ENCODE measurements at regions not wholly inside any gene's neighbourhood (a gene's known extent, or its start where the extent isn't known, plus 50 kb on each side); places are given as distances from the start of the nearest gene placed in this dataset.

DNA sequence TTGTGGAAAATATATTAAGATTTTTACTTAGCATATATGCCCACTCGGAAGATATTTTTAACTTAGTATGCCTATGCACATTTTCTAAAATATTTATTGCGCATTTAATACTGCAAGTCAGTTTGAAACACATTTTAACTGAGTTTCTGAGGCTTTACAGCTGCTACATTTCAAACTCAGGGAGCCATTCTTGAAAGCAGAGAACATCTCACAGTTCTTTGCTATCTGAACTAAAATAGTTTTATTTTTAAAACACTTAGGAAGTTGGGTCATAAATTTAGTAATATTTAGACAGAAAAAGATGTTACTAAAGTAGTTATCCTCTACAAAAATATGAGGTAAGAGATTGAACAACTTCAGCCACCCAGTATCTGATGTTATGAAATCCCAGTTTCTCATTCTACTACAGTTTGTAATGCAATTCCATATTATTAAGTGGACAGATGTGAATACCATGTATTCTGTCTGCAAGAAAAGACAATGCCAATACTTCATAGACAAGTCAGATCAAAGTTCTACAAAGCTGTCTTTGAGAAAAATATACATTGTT, 409.9 kb upstream of the EDIL3 start:
- Histone ChIP-seq H3K27me3 (ENCODE audit: insufficient read depth, low read depth, low read length) (no peaks in the 10 kb centered on the region), H3F3A (ENCODE audit: insufficient read depth, low read length, poor library complexity, severe bottlenecking) (no peaks in the 10 kb centered on the region), H3K9ac (ENCODE audit: low read length) (no peak overlapping the region), H4K20me1 (ENCODE audit: insufficient read depth) (no peaks in the 10 kb centered on the region), H3K9me3 (ENCODE audit: low read length) (no peaks in the 10 kb centered on the region), H3K79me2 (replicated peaks; ENCODE audit: insufficient read depth, low read length) (no peaks in the 10 kb centered on the region), H3K27ac (ENCODE audit: low read length) (no peak overlapping the region), H3K9me2 (ENCODE audit: insufficient read depth, low read length) (no peaks in the 10 kb centered on the region), H3K4me3 (ENCODE audit: low read length) (no peak overlapping the region), H2AFZ (ENCODE audit: low read depth, low read length) (no peak overlapping the region), H3K36me3 (ENCODE audit: insufficient read depth, low read length) (no peaks in the 10 kb centered on the region), H3K4me2 (ENCODE audit: low read length) (no peak overlapping the region)
- TF ChIP-seq SMC3 (conservative IDR thresholded peaks at IDR 0.05; ENCODE audit: poor library complexity) (no peak), MXI1 (conservative IDR thresholded peaks at IDR 0.05; ENCODE audit: poor library complexity, severe bottlenecking) (no peak), POLR2AphosphoS5 (IDR thresholded peaks at IDR 0.05) (no peak), EP300 (conservative IDR thresholded peaks at IDR 0.05; ENCODE audit: poor library complexity, severe bottlenecking) (no peak), EZH2 (IDR thresholded peaks at IDR 0.05; ENCODE audit: borderline replicate concordance, insufficient read depth, low read length, poor library complexity, severe bottlenecking) (no peak)

- Histone ChIP-seq H3K9me3 (ENCODE audit: low read length) (no peaks in the 10 kb centered on the region), H3K4me2 (ENCODE audit: low read length) (no peak overlapping the region), H3K27ac (ENCODE audit: low read length) (no peak overlapping the region), H4K20me1 (ENCODE audit: insufficient read depth) (no peaks in the 10 kb centered on the region), H3K4me3 (ENCODE audit: low read length) (no peak overlapping the region), H3K27me3 (ENCODE audit: insufficient read depth, low read depth, low read length) (no peaks in the 10 kb centered on the region), H3K9me2 (ENCODE audit: insufficient read depth, low read length) (no peaks in the 10 kb centered on the region), H2AFZ (ENCODE audit: low read depth, low read length) (no peak overlapping the region), H3K79me2 (replicated peaks; ENCODE audit: insufficient read depth, low read length) (no peaks in the 10 kb centered on the region), H3K9ac (ENCODE audit: low read length) (no peak overlapping the region), H3F3A (ENCODE audit: insufficient read depth, low read length, poor library complexity, severe bottlenecking) (no peaks in the 10 kb centered on the region), H3K36me3 (ENCODE audit: insufficient read depth, low read length) (no peaks in the 10 kb centered on the region)
- TF ChIP-seq, protein P1, sequence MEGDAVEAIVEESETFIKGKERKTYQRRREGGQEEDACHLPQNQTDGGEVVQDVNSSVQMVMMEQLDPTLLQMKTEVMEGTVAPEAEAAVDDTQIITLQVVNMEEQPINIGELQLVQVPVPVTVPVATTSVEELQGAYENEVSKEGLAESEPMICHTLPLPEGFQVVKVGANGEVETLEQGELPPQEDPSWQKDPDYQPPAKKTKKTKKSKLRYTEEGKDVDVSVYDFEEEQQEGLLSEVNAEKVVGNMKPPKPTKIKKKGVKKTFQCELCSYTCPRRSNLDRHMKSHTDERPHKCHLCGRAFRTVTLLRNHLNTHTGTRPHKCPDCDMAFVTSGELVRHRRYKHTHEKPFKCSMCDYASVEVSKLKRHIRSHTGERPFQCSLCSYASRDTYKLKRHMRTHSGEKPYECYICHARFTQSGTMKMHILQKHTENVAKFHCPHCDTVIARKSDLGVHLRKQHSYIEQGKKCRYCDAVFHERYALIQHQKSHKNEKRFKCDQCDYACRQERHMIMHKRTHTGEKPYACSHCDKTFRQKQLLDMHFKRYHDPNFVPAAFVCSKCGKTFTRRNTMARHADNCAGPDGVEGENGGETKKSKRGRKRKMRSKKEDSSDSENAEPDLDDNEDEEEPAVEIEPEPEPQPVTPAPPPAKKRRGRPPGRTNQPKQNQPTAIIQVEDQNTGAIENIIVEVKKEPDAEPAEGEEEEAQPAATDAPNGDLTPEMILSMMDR (IDR thresholded peaks at IDR 0.05; ENCODE audit: poor library complexity, severe bottlenecking): no peak
- TF ChIP-seq EP300 (conservative IDR thresholded peaks at IDR 0.05; ENCODE audit: poor library complexity, severe bottlenecking) (no peak), REST (IDR thresholded peaks at IDR 0.05; ENCODE audit: borderline replicate concordance) (no peak), SMC3 (conservative IDR thresholded peaks at IDR 0.05; ENCODE audit: poor library complexity) (no peak), MXI1 (conservative IDR thresholded peaks at IDR 0.05; ENCODE audit: poor library complexity, severe bottlenecking) (no peak), EZH2 (IDR thresholded peaks at IDR 0.05; ENCODE audit: borderline replicate concordance, insufficient read depth, low read length, poor library complexity, severe bottlenecking) (no peak), POLR2AphosphoS5 (IDR thresholded peaks at IDR 0.05) (no peak), RAD21 (conservative IDR thresholded peaks at IDR 0.05) (no peak), TAF1 (IDR thresholded peaks at IDR 0.05; ENCODE audit: low read depth) (no peak)
Measured at GRCh38 chr5:84791730-84792129, 407.1 kb upstream of the EDIL3 start.

All from neural cell (in vitro differentiated cells).